ENCODE measurements at regions not wholly inside any gene's neighbourhood (a gene's known extent, or its start where the extent isn't known, plus 50 kb on each side); places are given as distances from the start of the nearest gene placed in this dataset.
A peak's percentile ranks its signal among the peaks of the same experiment; 100 is the strongest.

- no peak for TF ChIP-seq CTCF (IDR thresholded peaks at IDR 0.05)
- H3K4me1 ChIP-seq (ENCODE audit: low read depth) = peaks cover 6% of the 10 kb centered on the region
These were observed 234.1 kb downstream of the OPA1 start for GRCh38 chr3:193827040-193827669.

GRCh38 chr3:193827871-193828270, 234.9 kb downstream of the OPA1 start:
- Histone ChIP-seq H3K36me3 (ENCODE audit: low read depth) (no peaks in the 10 kb centered on the region), H3K4me3 (no peak overlapping the region), H3K4me1 (ENCODE audit: low read depth) (peaks cover 6% of the 10 kb centered on the region), H3K9me3 (peaks cover 6% of the 10 kb centered on the region)
- ATAC-seq (no peak), DNase-seq (no peak)
- intact Hi-C loops (cut with DNase I, micrococcal nuclease) = no loop called here
- TF ChIP-seq CTCF (IDR thresholded peaks at IDR 0.05) = no peak

More at GRCh38 chr3:193827040-193827669, 234.1 kb downstream of the OPA1 start:
- Histone ChIP-seq H3K36me3 (ENCODE audit: low read depth) (no peaks in the 10 kb centered on the region), H3K9me3 (peaks cover 6% of the 10 kb centered on the region), H3K4me3 (no peak overlapping the region)
- DNase-seq = no peak
- ATAC-seq = no peak
- intact Hi-C loops (cut with DNase I, micrococcal nuclease) = no loop called here

GRCh38 chr3:193828477-193828876, 235.5 kb downstream of the OPA1 start:
- H3K4me1 ChIP-seq (ENCODE audit: low read depth) = peaks cover 6% of the 10 kb centered on the region

GRCh38 chr3:193829781-193830180, 236.8 kb downstream of the OPA1 start:
- peaks cover 6% of the 10 kb centered on the region for H3K4me1 ChIP-seq (ENCODE audit: low read depth)
- no peaks in the 10 kb centered on the region for H3K9me3 ChIP-seq
- ATAC-seq (peak; percentile 48), DNase-seq (no peak)
- intact Hi-C loops (cut with DNase I, micrococcal nuclease) = no loop called here
- no peak for TF ChIP-seq CTCF (IDR thresholded peaks at IDR 0.05)
- H3K36me3 ChIP-seq (ENCODE audit: low read depth) = no peaks in the 10 kb centered on the region
- no peak overlapping the region for H3K4me3 ChIP-seq

More at GRCh38 chr3:193828477-193828876, 235.5 kb downstream of the OPA1 start:
- DNase-seq (no peak), ATAC-seq (peak; percentile 4)
- no peaks in the 10 kb centered on the region for H3K36me3 ChIP-seq (ENCODE audit: low read depth)
- TF ChIP-seq CTCF (IDR thresholded peaks at IDR 0.05) = no peak
- no peak overlapping the region for H3K4me3 ChIP-seq
- intact Hi-C loops (cut with DNase I, micrococcal nuclease) = no loop called here
- peaks cover 6% of the 10 kb centered on the region for H3K9me3 ChIP-seq

GRCh38 chr3:193830791-193831191, 237.8 kb downstream of the OPA1 start:
- Histone ChIP-seq H3K36me3 (ENCODE audit: low read depth) (no peaks in the 10 kb centered on the region), H3K9me3 (no peaks in the 10 kb centered on the region), H3K4me1 (ENCODE audit: low read depth) (no peaks in the 10 kb centered on the region), H3K4me3 (no peak overlapping the region)
- intact Hi-C loops (cut with DNase I, micrococcal nuclease) = no loop called here
- ATAC-seq (no peak), DNase-seq (no peak)
- no peak for TF ChIP-seq CTCF (IDR thresholded peaks at IDR 0.05)
